NCI-H2029 treated with DMSO at 0.1 percent for 48 hours (cell line): ENCODE measurements at regions not wholly inside any gene's neighbourhood (a gene's known extent, or its start where the extent isn't known, plus 50 kb on each side); places are given as distances from the start of the nearest gene placed in this dataset.
"Not testable (repeated sequence)": the region's sequence is repeated elsewhere in the genome, so short reads cannot be mapped to it uniquely, and the experiment has no call there.

Experiments
- DNase-seq: peaks from one replicate; lab custom pipeline; 2025; lab: John Stamatoyannopoulos, UW

- no peak for DNase-seq
Observed at GRCh38 chr14:56351861-56352260, 227.7 kb upstream of the TMEM260 start.

- DNase-seq: no peak
Observed at GRCh38 chr14:56352999-56353398, 226.6 kb upstream of the TMEM260 start.

GRCh38 chr14:56357428-56357827 is 222.2 kb upstream of the TMEM260 start:
- no peak for DNase-seq

- DNase-seq: no peak
Observed at GRCh38 chr14:56358275-56358674, 221.3 kb upstream of the TMEM260 start.

GRCh38 chr14:56358851-56359614 is 220.6 kb upstream of the TMEM260 start:
- no peak for DNase-seq

DNA sequence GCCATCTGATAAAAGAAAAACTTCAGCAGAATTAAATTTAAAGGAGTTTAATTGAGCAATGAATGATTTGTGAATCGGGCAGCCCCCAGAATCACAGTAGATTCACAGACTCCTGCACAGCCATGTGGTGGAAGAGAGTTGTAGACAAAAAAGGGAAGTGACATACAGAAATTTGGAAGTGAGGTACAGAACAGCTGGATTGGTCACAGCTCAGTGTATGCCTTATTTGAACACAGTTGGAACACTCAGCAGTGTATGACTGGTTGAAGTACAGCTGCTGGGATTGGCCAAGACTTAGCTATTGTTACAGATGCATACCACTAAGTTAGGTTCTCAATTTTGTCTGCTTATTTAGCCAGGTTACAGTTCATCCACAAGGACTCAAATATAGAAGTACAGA is 213.9 kb upstream of the TMEM260 start:
- DNase-seq: not testable (repeated sequence)

GRCh38 chr14:56367416-56367815 is 212.2 kb upstream of the TMEM260 start:
- DNase-seq: no peak

GRCh38 chr14:56371737-56372136 is 207.9 kb upstream of the TMEM260 start:
- DNase-seq: no peak

DNA sequence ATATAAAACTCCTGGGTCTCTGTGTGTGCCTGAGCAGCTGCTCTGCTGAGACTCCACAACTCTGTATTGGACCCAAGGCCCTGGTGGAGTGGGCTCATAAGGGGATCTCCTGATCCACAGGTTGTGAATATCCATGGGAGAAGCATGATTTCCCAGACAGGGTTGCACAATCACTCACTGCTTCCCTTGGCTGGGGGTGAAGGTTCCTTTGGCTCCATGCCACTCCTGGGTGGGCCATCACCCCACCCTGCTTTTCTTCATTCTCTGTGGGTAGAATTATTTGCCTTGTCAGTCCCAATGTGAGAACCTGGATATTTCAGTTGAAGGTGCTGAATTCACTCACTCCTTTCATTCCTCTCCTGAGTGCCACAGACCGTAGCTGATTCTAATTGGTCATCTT is 205.2 kb upstream of the TMEM260 start:
- no peak for DNase-seq

- DNase-seq: no peak
Observed at GRCh38 chr14:56378046-56378445, 201.6 kb upstream of the TMEM260 start.

- no peak for DNase-seq
Observed at GRCh38 chr14:56378475-56378877, 201.1 kb upstream of the TMEM260 start.

- DNase-seq: no peak
Observed at GRCh38 chr14:56379956-56380355, 199.6 kb upstream of the TMEM260 start.

- DNase-seq: no peak
Observed at GRCh38 chr14:56386024-56386423, 193.6 kb upstream of the TMEM260 start.

GRCh38 chr14:56390859-56391258 is 188.7 kb upstream of the TMEM260 start:
- DNase-seq: no peak

- DNase-seq: no peak
Observed at GRCh38 chr14:56394826-56395530, 184.6 kb upstream of the TMEM260 start.

DNA sequence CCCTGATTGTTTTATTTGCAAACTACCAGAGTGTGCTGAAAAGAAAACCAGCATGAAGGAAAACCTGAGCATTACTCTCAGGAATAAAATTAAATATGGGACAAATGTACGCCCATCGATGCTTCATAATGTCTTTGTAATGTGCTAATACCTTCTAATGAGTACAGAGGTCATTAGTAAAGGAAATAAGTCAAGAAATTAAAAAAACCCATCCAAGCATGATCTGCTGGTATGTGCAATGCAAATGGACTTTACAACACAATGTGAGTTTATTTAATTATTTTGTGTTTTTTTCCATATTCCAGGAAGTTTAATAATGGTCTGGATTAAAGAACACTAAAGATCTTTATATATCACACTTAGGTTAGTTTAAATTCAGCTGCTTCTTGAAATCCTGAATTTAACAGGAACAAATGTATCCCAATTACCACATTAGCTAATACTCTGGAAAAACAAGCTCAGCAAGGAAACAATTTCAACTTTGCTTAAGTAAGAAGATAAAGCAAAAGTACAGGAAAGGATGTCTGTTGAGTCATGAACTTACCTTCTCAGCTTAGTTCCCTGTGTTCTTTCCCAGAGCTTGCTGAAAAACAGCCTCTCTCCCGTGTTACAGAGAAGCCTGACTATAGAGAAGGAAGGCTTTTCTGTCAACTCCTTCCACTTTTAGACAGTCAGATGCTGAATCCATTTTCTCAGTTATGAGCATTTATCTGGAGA is 179.3 kb upstream of the TMEM260 start:
- no peak for DNase-seq

DNA sequence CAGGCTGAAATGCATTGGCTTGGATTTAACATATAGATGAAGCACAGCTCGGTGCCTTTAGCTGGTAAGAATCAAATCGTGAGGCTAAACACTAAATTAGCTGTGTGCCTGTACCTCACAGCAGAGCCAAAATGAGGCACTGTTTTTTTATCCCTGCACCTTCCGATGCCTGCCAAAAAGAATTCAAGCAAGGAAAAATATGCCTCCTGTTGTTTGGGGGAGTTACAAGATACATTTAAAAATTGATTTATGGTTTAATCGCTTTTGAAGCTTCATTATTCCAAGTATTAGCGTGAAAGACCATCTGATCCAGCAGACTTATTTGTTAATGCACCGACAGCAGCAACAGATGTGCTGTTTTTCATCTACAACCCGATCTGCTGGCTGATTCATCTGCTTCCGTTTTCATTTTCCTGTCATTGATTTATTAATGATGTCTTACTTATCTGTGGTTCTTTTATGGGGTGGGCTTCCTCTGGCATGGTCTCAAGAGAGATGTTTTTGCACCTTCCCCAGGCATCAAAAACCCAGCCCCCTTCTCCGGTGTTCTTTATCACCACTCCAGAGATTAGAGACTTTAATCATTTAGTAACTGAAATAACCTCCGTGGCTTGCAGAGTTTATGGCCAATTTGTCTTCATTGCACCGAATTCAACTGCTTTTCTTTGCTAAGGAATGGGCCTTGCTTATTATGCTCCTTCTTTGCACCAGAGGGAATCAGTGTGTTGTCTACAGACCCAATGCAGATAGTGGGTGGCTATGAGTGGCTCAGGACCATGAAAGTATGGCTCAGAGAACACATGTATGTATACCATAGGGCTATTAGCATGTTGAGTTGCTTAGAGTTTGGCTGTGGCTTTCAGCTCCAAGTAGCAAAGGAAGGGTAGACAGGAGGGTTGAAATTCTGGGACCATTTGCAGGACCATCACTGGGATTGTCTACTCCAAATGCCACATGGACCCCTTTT is 166.8 kb upstream of the TMEM260 start:
- no peak for DNase-seq

DNA sequence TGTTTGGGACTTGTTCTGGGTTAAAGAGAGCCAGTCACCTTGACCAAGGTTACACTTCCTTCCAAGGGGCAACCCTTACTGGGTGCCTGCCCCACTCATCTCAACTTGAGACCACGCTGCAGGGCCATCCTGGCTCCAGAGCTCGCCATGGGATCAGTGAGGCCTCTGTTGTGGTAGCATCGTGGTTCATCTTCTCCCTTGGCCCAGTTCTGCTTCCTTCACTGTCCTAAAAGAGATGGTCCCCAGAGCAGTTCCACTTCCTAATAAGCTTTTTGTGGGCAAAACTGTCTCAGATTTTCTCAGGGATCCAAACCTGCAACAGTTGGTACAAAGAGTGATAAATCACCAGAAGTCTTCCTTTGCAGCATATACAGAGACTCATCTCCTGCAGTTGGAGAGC is 165.9 kb upstream of the TMEM260 start:
- DNase-seq: no peak

- no peak for DNase-seq
Observed at GRCh38 chr14:56414236-56414635, 165.4 kb upstream of the TMEM260 start.

DNA sequence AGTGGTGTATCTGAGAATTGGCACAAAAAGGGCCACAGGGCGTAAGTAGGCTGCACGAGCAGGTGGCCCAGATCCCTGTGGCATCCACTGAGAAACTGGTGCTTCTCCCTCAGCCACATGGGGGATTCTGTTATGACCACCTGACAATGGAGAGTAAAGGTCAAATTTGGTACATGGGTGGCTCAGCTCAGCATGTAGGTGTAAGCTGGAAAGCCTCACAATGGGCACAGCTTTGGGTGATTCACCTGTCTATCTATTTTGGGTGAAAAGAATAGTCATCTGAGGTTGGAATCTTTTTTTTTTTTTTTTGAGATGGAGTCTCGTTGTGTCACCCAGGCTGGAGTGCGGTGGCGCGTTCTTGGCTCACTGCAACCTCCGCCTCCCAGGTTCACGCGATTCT is 163.4 kb upstream of the TMEM260 start:
- no peak for DNase-seq

DNA sequence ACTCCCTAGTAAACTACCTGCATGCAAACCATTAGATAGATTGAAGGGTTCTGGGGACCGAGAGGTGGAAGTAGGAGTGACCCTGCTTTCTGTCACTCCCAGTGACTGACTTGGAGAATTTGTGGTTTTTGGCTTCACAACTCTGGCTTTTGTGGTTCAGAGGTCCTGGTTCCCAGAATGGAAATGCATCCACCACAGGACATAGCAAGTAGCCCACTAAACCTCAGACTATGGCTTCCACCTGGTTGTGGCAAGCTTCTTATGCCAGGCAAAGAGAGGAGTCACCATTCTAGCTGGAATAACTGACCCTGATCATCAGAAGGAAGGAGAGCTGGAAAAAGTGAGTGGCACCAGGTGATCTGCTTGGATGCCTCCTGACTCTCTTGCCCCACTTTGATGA is 162.4 kb upstream of the TMEM260 start:
- no peak for DNase-seq

GRCh38 chr14:56419750-56420149 is 159.8 kb upstream of the TMEM260 start:
- no peak for DNase-seq
